GM18505 (cell line): ENCODE measurements at regions not wholly inside any gene's neighbourhood (a gene's known extent, or its start where the extent isn't known, plus 50 kb on each side); places are given as distances from the start of the nearest gene placed in this dataset.

ENCODE experiments used
- ATAC-seq: cut with Tn5 transposase; IDR thresholded peaks from one replicate; pipeline ENCODE4 v1.9.1; 2021; ENCODE audit not compliant: unreplicated experiment
- POLR2A ChIP-seq: IDR thresholded peaks from 4 replicates; pipeline ENCODE4 v1.6.1; 2011; ENCODE audit warnings: borderline replicate concordance; ENCODE audit not compliant: insufficient read depth, insufficient read length; ENCODE audit errors: extremely low read depth

- TF ChIP-seq POLR2A: no peak
- no peak for ATAC-seq
These were observed 85.9 kb upstream of the GPR149 start for GRCh38 chr3:154515921-154516320.

- no peak for TF ChIP-seq POLR2A
- no peak for ATAC-seq
These were observed 80.8 kb upstream of the GPR149 start for GRCh38 chr3:154510780-154511179.

- no peak for ATAC-seq
- TF ChIP-seq POLR2A: no peak
These were observed 77.7 kb upstream of the GPR149 start for GRCh38 chr3:154507727-154508126.

GRCh38 chr3:154496978-154497377, 67.0 kb upstream of the GPR149 start:
- TF ChIP-seq POLR2A: no peak
- no peak for ATAC-seq

GRCh38 chr3:154496540-154496939, 66.5 kb upstream of the GPR149 start:
- TF ChIP-seq POLR2A: no peak
- ATAC-seq: no peak

GRCh38 chr3:154486949-154487348, 57.0 kb upstream of the GPR149 start:
- no peak for TF ChIP-seq POLR2A
- no peak for ATAC-seq

GRCh38 chr3:154482507-154482906, 52.5 kb upstream of the GPR149 start:
- ATAC-seq: no peak

GRCh38 chr3:154480033-154480432, 50.0 kb upstream of the GPR149 start:
- no peak for ATAC-seq
- no peak for TF ChIP-seq POLR2A

More at GRCh38 chr3:154482507-154482906, 52.5 kb upstream of the GPR149 start:
- no peak for TF ChIP-seq POLR2A
